GM18909 (cell line): ENCODE measurements at regions not wholly inside any gene's neighbourhood (a gene's known extent, or its start where the extent isn't known, plus 50 kb on each side); places are given as distances from the start of the nearest gene placed in this dataset.
A peak's percentile ranks its signal among the peaks of the same experiment; 100 is the strongest.

Experiments
- ATAC-seq: cut with Tn5 transposase; IDR thresholded peaks from one replicate; pipeline ENCODE4 v1.9.1; 2021; ENCODE audit warnings: mild to moderate bottlenecking; ENCODE audit not compliant: unreplicated experiment, poor library complexity

DNA sequence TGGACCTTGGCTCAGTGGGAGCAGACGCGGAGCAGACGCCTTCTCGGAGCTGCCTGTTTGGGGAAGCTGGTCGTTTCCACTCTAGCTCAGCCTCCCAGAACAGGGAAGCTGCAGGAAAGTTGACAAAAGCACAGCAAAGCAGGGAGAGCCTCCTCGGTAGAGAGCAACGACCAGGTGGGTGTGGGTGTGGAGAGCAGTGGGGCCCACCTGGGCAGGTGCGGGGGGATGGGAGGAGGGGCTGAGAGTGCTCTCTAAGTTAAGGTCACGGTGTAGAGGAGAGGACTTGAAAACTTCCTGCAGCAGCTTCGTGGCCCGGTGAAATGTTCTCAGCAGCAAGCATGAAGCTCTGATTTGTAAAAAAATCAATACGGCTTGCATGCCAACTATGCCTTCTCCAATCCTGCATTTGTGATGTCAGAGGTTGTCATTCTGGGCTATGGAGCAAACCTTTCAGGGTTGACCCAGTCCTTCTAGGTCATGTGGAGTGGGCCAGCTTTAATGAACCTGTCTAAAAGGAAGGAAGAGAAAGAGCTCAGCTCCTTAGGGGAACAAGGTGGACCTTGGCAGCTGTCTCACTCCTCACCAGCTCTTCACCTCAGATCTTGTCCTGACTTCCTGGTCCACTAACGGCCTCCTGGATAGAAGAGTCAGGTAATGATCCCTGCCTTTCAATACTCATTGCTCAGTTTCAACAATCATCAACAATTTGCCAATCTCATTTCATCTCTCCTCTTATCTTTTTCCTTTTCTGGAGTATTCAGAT, 85.8 kb upstream of the UBL3 start:
- ATAC-seq, result no peak

DNA sequence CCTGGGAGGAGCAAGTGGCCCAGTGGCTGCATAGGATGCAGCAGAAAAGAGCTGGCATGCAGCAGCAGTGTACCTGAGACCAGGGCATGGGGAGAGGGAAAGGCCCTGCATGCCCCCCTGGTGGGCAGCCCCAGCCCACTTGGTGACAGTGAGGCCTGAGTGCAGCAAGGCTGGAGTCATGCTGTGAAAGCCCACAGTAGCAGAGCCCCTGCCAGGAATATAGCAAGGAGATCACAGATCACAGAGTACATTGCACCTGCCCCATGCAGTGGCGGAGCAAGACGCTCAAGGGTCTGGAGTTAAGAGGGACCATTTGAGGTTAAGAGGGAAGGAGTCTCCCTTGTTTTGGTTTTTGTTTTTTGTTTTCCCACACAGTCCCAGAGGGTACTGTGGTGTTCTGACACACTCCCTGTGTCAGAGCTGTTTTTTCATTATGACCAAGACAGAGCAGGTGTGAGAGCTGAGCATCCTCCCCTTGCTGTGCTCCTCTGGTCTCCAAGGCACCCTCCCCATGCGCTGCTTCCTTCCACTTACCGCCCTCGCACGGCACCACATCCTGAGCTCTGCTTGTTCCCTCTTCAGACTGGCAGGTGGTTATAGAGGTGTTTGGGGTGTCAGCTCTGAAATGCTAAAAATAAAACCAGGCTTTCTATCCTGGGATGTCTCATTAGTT, 85.0 kb upstream of the UBL3 start:
- ATAC-seq, result peak; percentile 95

DNA sequence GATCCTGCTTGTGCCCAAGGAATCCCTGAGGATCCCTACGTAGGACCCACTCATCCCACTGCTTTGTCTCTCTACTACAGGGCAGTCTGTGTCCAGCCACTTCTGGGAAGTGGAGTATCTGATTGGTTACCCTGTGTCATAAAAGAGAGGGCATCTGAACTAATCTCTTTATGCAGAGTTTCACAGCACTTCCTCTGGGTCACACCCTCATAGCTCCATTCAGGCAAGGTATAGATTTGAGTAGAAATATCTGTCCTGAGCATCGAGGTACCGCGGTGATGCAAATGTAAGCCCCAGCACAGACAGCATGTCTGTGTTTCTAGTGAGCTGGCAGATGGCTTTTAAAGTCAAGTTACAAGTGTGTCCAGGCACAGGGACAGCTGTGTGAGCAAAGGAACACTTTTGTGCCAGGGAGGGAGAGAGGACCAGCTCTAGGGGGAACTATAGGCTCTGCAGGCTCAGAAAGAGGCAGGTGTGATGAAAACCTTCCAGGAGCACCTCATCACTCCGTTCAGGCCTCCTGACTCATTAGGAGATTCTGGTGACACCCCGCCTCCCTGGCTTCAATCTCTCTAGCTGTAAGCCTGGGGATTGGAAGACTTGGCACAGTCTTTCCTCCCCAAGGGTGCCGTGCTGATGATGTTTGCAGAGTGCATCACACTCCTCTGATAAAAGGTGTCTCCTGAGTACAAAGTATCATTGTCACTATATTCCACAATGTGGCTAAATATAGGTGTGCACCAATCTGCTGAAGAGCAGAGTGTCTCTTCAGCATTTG, 84.3 kb upstream of the UBL3 start:
- ATAC-seq, result no peak

DNA sequence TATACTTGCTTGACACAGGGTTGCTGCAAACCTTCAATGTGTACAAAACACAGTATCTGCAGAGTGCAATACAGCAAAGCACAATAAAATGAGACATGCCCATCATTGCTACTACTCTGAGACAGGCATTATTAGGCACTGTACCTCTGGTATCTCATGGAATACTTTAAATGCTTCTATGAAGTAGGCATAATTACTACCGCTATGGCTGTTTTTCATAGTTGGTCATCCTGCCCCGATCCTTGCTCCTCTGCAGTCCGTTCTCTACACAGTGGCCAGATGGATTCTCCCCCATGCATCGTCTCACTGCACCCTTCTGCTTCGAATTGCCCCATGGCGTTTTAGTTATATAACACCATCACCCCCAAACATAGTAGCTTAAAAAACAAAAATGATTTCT, 83.0 kb upstream of the UBL3 start:
- no peak for ATAC-seq

DNA sequence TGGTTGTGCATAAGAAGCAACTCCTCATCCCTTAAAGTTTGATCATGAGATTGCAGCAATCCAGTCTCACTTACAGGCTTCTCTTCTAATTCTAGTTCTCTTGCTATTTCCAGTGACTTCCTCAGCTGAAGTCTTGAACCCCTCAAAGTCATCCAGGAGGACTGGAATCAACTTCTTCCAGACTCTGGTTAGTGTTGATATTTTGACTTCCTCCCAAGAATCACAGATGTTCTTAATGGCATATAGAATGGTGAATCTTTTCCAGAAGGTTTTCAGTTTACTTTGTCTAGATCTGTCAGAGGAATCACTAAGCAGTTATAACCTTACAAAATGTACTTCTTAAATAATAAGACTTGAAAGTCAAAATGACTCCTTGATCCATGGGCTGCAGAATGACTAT, 81.3 kb upstream of the UBL3 start:
- no peak for ATAC-seq

DNA sequence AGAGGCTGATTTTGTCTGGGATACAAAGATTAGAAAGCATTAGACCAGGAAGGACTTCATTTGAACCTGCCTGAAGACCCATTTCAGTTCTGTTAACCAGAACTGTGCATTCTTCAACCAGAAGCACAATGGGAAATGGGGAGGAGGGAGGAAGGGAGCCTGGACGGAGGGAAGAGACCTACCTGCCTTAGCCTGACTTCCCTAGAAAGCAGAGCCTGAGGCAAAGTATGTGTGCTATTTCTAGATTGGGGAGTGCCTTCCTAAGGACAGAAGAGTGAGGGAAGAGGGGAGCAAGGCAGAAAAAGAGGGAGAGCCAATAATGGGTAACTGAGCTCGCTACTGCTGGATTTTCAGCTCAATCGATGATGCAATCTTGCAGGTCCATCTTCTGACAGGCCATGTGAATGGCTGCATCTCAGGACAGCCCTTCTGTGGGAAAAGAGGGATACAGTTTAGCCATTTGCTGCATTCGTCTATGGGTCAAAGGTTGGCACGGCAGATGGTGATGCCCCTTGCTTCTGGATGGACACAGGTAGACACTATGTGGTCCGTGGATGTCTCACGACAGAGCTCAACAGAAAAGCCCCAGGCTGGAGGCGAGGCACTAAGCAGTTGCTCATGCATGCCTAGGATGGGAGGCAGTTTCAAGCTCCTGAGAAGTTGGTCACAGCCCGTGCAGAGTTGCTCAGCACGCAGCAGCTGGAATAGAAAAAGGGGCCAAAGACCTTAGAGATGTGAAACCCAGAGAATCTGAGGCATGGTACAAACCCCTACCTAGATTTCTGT, 78.8 kb upstream of the UBL3 start:
- ATAC-seq, result no peak

DNA sequence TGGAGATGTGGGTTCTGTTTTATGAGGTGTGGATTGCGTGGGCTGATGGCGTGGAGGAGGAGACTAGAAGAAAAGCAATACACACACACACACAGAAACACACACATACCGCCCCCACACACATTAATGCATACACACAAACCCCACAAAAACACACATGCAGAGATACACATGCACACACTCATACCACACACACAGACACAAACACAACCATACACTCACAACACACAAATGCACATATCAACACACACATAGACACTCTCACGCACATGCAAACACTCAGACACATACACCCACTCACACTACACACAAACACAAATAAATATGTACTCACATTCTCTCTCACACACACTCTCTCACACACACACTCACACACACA, 75.7 kb upstream of the UBL3 start:
- no peak for ATAC-seq

DNA sequence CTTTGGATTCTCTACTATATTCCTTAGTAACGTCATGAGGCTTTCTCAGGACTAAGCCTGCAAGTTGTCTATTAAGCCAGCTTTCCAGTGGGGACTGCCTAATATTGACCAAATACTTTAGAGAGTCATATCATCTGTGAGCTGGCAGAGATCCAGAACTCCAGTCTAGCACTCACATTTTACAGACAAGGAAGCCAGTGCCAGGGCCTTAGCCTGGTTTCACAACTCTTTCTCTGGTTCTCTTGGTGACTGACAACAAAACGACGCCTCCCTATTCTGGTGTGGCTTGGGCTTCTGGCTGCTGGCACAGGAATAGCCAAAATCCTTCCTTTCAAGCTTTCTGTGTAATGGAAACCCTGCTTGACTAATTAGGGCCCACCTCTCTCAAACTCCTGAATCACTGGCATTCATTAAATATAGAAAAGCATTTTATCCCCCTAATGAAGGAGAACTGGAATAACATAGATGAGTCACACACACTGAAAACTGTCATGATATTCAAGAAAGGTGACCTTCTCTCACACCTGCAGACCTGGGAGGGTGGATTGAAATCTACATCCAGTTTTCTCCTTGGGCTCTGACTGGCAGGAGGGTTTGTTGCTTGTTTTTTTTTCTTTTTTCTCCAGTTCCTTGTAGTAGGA, 75.2 kb upstream of the UBL3 start:
- ATAC-seq, result no peak

DNA sequence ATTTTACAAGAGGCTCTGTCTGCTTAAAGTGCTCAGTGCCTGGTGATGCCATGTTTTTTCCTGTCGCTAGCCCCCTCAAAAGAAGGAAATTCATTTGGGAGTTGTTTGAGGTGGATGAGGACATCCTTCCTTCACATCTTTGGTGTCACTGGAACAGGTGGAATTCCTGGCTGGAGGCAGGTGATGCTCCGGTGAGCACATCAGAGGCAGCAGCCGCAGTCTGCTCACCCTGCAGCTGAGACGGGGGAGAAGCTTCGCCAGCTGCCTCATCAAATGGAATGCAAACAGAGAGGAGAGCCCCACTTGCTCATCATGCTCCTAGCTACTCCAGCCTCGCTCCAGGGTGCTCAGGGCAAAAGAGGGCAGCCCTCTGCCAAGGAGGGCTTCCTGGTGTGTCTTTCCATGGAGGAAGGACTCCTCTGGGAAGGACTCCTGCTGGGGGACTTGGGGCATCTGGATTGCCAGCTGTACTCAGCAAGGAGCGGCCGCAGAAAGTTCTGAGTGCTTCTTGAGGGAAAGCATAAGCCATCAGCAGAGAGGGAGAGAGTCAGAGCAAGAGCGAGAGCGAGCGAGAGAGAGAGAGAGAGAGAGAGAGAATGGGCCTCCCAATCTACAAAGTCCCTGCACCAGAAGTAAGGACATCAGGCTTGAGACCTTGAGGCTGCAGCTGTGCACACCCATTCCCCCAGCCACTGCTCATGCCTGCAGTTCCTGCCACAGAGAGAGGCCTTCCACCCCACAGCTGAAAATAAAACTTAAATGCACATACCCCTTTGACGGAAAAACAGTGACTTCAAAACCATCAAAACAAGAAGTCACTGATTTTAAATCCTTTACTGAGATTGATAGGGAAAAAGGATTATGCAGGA, 74.3 kb upstream of the UBL3 start:
- no peak for ATAC-seq

DNA sequence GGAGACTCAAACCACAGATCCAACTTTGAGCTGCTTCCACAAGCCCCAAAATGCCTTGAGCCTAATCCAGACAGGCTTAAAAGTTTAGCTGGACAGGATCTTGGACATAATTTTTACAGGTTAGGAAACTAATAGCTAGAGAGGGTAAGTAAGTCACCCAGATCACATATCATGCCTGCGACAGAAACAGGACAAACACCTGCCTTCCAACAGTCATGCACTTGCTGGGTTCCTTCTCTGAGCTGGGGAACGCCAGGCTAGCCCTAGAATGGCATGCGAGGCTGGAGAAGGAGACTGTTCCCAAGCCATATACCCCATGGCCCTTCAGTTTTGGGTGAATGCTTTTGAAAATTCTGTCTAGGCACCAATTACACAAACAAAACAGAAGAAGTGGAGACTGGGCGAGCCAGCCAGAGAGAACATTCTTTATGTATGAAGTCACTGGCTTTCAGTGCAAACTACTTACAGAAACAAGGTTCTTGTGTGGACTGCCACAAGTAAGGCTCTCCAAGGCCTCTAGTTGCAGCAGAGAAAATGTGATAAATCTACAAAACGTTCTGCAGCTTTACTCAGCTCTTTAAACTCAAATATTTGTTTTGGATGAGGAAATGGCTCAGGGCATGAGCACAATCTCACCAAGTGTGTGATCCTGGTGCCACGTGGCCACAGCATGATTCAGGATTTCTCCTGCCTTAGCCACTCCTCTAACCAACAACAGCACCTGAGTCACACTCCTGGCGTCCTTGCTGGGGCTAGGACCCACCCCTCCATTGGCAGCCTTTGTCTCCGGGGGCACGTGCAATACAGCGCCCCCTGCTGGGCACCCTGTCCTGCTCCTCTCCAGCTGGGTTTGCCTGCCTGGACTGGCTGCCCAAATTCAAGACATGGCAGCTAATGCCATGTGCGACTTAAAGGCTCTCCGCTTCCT, 73.4 kb upstream of the UBL3 start:
- no peak for ATAC-seq

DNA sequence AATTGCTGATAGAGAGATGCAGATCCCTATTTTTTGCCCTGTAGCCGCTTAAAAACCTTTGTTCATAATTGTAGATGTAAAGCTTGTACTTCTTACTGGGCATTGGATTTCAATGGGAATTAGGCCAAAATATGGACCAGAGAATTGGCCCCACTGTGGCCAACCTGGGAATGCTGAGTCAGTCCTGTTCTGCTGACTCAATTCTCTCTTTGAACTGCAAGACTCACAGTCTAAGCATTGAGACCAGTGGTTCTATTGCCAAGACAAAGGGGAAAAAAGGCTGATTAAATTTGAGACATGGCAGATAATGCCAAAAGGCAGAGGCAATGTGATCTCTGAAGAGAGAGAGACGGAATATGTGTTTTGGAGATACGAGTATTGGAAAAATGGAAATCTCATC, 72.5 kb upstream of the UBL3 start:
- ATAC-seq, result no peak

DNA sequence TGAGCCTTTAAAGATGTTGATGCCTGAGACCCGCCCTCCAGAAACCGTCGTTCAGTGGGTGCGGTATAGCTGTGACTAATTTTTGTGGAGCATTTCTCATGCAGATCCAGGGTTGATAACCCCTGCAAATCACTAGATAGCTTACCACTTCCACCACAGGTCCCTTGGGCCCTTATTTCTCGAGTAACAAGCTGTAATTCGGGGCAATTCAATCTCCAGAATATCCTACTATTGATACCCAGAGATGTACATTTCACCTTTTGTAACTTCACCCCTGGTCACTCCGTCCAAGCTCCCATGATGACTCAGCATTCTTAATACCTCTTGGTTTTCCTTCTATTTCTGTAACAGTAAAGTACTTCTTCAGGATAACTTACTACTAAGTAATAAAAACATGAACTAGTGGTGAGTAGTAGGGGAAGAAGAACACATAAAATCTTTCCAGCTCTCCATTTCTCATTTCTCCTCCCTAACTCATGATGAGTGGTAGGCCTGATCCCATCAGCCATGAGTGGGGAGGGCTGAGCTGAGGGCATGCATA, 71.9 kb upstream of the UBL3 start:
- no peak for ATAC-seq

DNA sequence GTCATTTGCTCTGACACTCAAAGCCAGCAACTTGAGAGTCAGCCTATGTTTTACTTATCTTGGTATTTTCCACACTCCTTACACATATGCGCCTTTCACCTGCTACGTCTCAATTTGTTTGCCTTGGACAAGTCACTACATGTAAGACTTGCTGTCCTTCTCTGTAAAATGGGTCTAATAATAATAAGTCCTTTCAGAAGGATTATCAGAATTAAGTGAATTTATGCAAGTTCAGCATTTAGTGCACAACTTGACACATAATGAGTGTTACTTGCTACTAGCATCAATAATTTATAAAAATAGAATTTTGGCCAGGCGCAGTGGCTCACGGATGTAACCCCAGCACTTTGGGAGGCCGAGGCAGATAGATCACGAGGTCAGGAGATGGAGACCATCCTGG, 71.1 kb upstream of the UBL3 start:
- ATAC-seq, result no peak

DNA sequence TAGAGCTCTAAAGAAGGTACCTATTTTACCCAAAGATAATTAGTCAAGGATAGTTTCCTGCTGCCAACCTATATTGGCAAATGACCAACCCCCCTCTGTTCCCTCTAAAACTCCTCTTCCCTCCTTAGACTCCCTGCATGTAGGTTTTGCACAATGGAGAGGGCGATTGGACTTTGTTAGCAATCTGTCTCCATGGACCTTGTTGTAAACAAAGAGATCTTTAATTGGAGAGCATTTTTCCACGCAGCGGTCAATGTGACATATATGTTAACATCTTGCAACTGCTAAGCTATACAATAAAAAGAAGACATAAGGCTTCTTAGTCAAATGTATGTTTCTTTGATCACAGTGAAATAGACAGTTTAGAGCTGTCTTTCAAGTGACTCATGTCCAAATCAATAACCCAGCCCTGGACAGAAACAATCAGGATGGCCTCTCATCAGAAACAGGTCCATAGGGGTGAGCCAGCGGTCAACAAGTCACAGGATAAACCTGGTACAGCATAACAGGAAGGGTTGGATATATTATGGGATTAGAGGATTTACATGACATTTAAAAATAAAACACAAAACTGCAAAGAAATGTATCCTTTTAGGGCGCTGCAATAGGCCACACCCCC, 69.7 kb upstream of the UBL3 start:
- no peak for ATAC-seq

DNA sequence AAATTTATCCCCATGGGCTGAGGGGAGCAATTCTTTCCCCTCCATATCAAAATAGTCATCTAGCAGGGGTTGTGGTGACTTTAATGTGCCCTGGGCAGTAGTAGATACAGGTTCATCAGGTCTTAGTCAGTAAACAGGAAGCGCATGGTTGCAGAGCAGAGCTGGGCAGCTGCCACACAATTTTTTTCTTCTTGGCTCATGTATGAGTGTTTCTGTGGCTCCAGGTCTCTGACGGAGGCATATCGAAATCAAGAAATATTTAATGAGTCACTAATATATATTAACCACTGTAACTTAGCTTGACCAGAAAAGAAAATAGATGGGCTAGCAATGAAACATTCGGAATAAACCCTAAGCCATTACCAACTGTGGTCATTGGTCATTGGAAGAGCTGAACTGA, 68.4 kb upstream of the UBL3 start:
- no peak for ATAC-seq

DNA sequence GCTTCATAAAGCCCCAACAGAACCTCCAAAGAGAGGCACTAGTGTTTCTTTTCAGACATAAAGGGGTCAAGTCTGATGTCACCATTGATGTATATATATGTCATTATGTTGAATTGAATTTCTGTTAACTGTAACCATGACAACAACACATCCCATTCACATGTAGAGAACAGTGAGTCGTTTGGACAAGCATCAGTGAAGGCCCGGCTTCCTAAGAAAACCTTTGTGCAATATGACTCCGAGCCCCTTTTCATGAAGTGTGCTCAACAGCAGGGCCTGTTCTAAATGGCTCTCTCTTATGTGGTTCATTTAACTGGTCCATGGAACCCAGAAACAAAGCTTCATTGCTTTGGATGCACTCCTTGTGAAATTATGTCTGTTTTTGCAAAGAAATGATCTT, 67.2 kb upstream of the UBL3 start:
- ATAC-seq, result no peak

DNA sequence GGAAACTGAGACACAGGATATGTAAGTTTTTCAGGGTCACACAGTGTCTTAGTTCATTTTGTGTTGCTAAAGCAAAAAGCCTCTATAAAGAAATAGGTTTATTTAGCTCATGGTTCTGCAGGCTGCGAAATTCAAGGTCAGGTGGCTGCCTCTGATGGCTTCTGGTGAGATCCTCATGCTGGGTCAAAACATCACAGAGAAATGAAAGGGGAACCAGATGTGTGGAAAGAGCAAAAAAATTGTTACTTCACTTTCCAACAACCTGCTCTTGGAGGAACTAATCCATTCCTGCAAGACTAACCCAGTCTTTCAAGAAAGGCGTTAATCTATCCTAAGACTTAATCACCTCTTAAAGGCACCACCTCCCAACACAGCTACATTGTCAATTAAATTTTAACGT, 64.2 kb upstream of the UBL3 start:
- no peak for ATAC-seq
